ENCODE measurements at regions not wholly inside any gene's neighbourhood (a gene's known extent, or its start where the extent isn't known, plus 50 kb on each side); places are given as distances from the start of the nearest gene placed in this dataset.

GRCh38 chrX:44708470-44708869, 135.4 kb upstream of the DUSP21 start:
- H3K27ac Mint-ChIP-seq = no peak overlapping the region
- Histone ChIP-seq H3K4me2 (replicated peaks; ENCODE audit: extremely low read depth, low read length, poor library complexity, severe bottlenecking) (no peak overlapping the region), H2AFZ (ENCODE audit: insufficient read depth, low read depth, low read length, poor library complexity, severe bottlenecking) (no peak overlapping the region), H3K27me3 (ENCODE audit: control insufficient read depth in 2 of 2, insufficient read depth in 2 of 2, low read length in 2 of 2) (no peaks in the 10 kb centered on the region), H3K9me3 (replicated peaks in 1 of 2; ENCODE audit: control insufficient read depth in 1 of 2, insufficient read depth in 1 of 2, low read length in 2 of 2) (no peaks in the 10 kb centered on the region), H3K79me2 (ENCODE audit: insufficient read depth, low read length) (no peaks in the 10 kb centered on the region), H3K4me1 (ENCODE audit: control insufficient read depth in 1 of 2, insufficient read depth in 2 of 2, low read length in 2 of 2) (no peaks in the 10 kb centered on the region), H3K36me3 (replicated peaks in 1 of 2; ENCODE audit: control insufficient read depth in 1 of 2, insufficient read depth in 2 of 2, low read length in 2 of 2) (no peaks in the 10 kb centered on the region), H3K4me3 (replicated peaks in 1 of 3; ENCODE audit: low read depth in 2 of 3, low read length in 3 of 3) (no peak overlapping the region), H3K27ac (ENCODE audit: low read depth in 1 of 2, low read length in 2 of 2) (no peak overlapping the region), H3K9ac (ENCODE audit: insufficient read depth, low read length, poor library complexity, severe bottlenecking) (no peak overlapping the region), H4K20me1 (ENCODE audit: insufficient read depth, low read length) (no peaks in the 10 kb centered on the region)
- H3K27me3 Mint-ChIP-seq (ENCODE audit: low read depth in 3 of 3) = peaks cover 0 to 9% (median 2%) of the 10 kb centered on the region in 3 donors
- 20% methylated on average over 1 of the region's 5 CpGs for WGBS (ENCODE audit: insufficient coverage)
- no peak overlapping the region for H3K4me3 Mint-ChIP-seq
- peaks cover 4% of the 10 kb centered on the region for H3K4me1 Mint-ChIP-seq
- no peak for DNase-seq
- intact Hi-C loops (cut with micrococcal nuclease) = no loop called here
- H3K9me3 Mint-ChIP-seq = peaks cover 0 to 2% (median 0%) of the 10 kb centered on the region in 7 donors
- TF ChIP-seq, protein P1, sequence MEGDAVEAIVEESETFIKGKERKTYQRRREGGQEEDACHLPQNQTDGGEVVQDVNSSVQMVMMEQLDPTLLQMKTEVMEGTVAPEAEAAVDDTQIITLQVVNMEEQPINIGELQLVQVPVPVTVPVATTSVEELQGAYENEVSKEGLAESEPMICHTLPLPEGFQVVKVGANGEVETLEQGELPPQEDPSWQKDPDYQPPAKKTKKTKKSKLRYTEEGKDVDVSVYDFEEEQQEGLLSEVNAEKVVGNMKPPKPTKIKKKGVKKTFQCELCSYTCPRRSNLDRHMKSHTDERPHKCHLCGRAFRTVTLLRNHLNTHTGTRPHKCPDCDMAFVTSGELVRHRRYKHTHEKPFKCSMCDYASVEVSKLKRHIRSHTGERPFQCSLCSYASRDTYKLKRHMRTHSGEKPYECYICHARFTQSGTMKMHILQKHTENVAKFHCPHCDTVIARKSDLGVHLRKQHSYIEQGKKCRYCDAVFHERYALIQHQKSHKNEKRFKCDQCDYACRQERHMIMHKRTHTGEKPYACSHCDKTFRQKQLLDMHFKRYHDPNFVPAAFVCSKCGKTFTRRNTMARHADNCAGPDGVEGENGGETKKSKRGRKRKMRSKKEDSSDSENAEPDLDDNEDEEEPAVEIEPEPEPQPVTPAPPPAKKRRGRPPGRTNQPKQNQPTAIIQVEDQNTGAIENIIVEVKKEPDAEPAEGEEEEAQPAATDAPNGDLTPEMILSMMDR (IDR thresholded peaks at IDR 0.05) = no peak
- H3K36me3 Mint-ChIP-seq = no peaks in the 10 kb centered on the region

DNA sequence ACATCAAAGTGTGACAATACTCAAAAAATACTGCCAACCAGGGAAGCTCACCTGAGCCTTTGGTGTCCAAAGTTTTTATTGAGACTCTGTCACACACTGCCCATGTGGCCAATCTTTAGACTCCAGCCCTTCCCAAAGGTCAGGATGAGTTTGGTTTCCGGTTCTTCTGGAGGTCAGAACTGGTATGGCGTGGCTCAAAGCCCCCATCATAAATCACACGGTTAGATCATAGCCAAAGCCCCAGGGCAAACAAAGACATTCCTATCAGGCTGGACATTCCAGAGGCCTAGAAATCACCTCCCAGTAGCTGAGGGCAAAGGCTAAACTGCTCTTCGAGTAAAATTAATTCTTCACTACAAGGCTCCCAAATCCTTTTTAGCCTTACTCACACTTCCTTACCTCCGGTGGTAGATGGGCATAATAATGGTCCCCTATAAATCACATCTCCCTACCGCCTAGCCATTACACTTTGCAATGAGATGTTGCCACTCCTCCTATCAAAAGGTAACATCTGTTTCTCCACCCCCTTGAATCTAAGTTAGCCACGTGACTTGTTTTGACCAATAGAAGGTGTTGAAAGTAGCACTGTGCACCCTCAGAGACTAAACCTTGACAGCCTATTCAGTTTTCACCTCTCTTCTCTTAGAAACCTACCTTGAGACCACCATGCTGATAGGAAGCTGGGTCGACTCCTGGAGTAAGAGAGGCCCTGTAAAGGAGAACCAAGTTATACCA, 137.8 kb upstream of the DUSP21 start:
- intact Hi-C loops (cut with micrococcal nuclease) = no loop called here
- no peaks in the 10 kb centered on the region for H4K20me1 ChIP-seq (ENCODE audit: insufficient read depth, low read length)
- H3K4me3 ChIP-seq (replicated peaks in 1 of 3; ENCODE audit: low read depth in 2 of 3, low read length in 3 of 3) = no peak overlapping the region
- H3K79me2 ChIP-seq (ENCODE audit: insufficient read depth, low read length) = no peaks in the 10 kb centered on the region
- TF ChIP-seq, protein P1 (IDR thresholded peaks at IDR 0.05) = no peak
- H3K4me3 Mint-ChIP-seq = no peak overlapping the region
- no CpG with 5 or more reads among the region's 8 CpGs for WGBS (ENCODE audit: insufficient coverage)
- H3K27ac ChIP-seq (ENCODE audit: low read depth in 1 of 2, low read length in 2 of 2) = no peak overlapping the region
- H3K4me1 Mint-ChIP-seq = peaks cover 4% of the 10 kb centered on the region
- H3K27me3 ChIP-seq (ENCODE audit: control insufficient read depth in 2 of 2, insufficient read depth in 2 of 2, low read length in 2 of 2) = no peaks in the 10 kb centered on the region
- H3K27me3 Mint-ChIP-seq (ENCODE audit: low read depth in 3 of 3) = peaks cover 0 to 9% (median 2%) of the 10 kb centered on the region in 3 donors
- H3K36me3 ChIP-seq (replicated peaks in 1 of 2; ENCODE audit: control insufficient read depth in 1 of 2, insufficient read depth in 2 of 2, low read length in 2 of 2) = no peaks in the 10 kb centered on the region
- no peak overlapping the region for H2AFZ ChIP-seq (ENCODE audit: insufficient read depth, low read depth, low read length, poor library complexity, severe bottlenecking)
- H3K36me3 Mint-ChIP-seq = no peaks in the 10 kb centered on the region
- H3K4me2 ChIP-seq (replicated peaks; ENCODE audit: extremely low read depth, low read length, poor library complexity, severe bottlenecking) = no peak overlapping the region
- no peaks in the 10 kb centered on the region for H3K9me3 ChIP-seq (replicated peaks in 1 of 2; ENCODE audit: control insufficient read depth in 1 of 2, insufficient read depth in 1 of 2, low read length in 2 of 2)
- no peaks in the 10 kb centered on the region for H3K4me1 ChIP-seq (ENCODE audit: control insufficient read depth in 1 of 2, insufficient read depth in 2 of 2, low read length in 2 of 2)
- no peak for DNase-seq
- H3K9ac ChIP-seq (ENCODE audit: insufficient read depth, low read length, poor library complexity, severe bottlenecking) = no peak overlapping the region
- no peak overlapping the region for H3K27ac Mint-ChIP-seq
- peaks cover 0 to 1% (median 0%) of the 10 kb centered on the region in 7 donors for H3K9me3 Mint-ChIP-seq
